Kidney (tissue), 13 donors: ENCODE measurements at regions not wholly inside any gene's neighbourhood (a gene's known extent, or its start where the extent isn't known, plus 50 kb on each side); places are given as distances from the start of the nearest gene placed in this dataset.

Experiments
- DNase-seq, 5 donors: peaks; one replicate each; pipeline ENCODE4 v3.0.0-alpha.2; 2013 to 2020
- FAIRE-seq: peaks from 2 replicates; lab custom pipeline; 2012; peaks lifted over from hg19 to GRCh38; lab: Jason Lieb, UNC
- H3K27ac ChIP-seq, 2 donors: one replicate each; pipeline ENCODE4 v1.7.0; 2013; ENCODE audit warnings: low read depth in 2 of 2, low read length in 2 of 2, inconsistent platforms in 1 of 2
- H3K27me3 ChIP-seq: one replicate; pipeline ENCODE4 v1.7.1; 2013; ENCODE audit warnings: low read length, inconsistent platforms; ENCODE audit not compliant: control insufficient read depth, insufficient read depth
- H3K36me3 ChIP-seq, 3 donors: one replicate each; pipeline versions ENCODE4 v1.7.0 to v1.7.1; 2013; ENCODE audit warnings: low read length in 3 of 3, control low read depth in 1 of 3, inconsistent platforms in 1 of 3; ENCODE audit not compliant: insufficient read depth in 3 of 3, control insufficient read depth in 2 of 3
- H3K4me1 ChIP-seq, 3 donors: one replicate each; pipeline versions ENCODE4 v1.7.0 to v1.7.1; 2013; ENCODE audit warnings: low read length in 3 of 3, inconsistent platforms in 1 of 3, low read depth in 1 of 3; ENCODE audit not compliant: control insufficient read depth in 2 of 3, insufficient read depth in 2 of 3
- H3K4me3 ChIP-seq, 3 donors: one replicate each; pipeline versions ENCODE4 v1.7.0 to v1.8.1; 2013; ENCODE audit warnings: low read length in 3 of 3, control low read depth in 1 of 3, inconsistent platforms in 1 of 3
- H3K9ac ChIP-seq, 3 donors: one replicate each; pipeline versions ENCODE4 v1.7.0 to v1.7.1; 2013; ENCODE audit warnings: low read length in 3 of 3, control low read depth in 1 of 3, inconsistent platforms in 1 of 3
- H3K9me3 ChIP-seq, 3 donors: one replicate each; pipeline versions ENCODE4 v1.7.0 to v1.7.1; 2013; ENCODE audit warnings: low read length in 3 of 3, control low read depth in 1 of 3, inconsistent platforms in 1 of 3; ENCODE audit not compliant: control insufficient read depth in 2 of 3, insufficient read depth in 1 of 3
- intact Hi-C: fragments of 100-400 bp; cut with DNase I; formaldehyde crosslinking; loops from one replicate; pipeline ENCODE4 v1.11.1; 2022
- TF ChIP-seq, protein P1 (sequence below): IDR thresholded peaks from 3 replicates; pipeline ENCODE4 v1.5.1; 2012; ENCODE audit warnings: mild to moderate bottlenecking, moderate library complexity, borderline replicate concordance; ENCODE audit not compliant: insufficient read depth; ENCODE audit errors: extremely low read depth
- donor health status: control.
- donor health status: control.
- donor health status: control.
- donor health status: control.
- donor health status: control.
- donor health status: DM: yes; HTN: yes; CAD: no.
- donor health status: Normal renal cell carcinoma (clear cell type).

GRCh38 chr6:20279051-20279450, 66.8 kb upstream of the MBOAT1 start:
- no peak for FAIRE-seq
- TF ChIP-seq, protein P1, sequence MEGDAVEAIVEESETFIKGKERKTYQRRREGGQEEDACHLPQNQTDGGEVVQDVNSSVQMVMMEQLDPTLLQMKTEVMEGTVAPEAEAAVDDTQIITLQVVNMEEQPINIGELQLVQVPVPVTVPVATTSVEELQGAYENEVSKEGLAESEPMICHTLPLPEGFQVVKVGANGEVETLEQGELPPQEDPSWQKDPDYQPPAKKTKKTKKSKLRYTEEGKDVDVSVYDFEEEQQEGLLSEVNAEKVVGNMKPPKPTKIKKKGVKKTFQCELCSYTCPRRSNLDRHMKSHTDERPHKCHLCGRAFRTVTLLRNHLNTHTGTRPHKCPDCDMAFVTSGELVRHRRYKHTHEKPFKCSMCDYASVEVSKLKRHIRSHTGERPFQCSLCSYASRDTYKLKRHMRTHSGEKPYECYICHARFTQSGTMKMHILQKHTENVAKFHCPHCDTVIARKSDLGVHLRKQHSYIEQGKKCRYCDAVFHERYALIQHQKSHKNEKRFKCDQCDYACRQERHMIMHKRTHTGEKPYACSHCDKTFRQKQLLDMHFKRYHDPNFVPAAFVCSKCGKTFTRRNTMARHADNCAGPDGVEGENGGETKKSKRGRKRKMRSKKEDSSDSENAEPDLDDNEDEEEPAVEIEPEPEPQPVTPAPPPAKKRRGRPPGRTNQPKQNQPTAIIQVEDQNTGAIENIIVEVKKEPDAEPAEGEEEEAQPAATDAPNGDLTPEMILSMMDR: no peak
- intact Hi-C loops: no loop called here

GRCh38 chr6:20279608-20280287, 67.5 kb upstream of the MBOAT1 start:
- intact Hi-C loops: no loop called here
- FAIRE-seq: no peak
- TF ChIP-seq, protein P1: no peak

More at GRCh38 chr6:20279051-20279450, 66.8 kb upstream of the MBOAT1 start:
- Histone ChIP-seq H3K4me1 (no peaks in the 10 kb centered on the region), H3K9ac (no peak overlapping the region), H3K27me3 (no peaks in the 10 kb centered on the region), H3K27ac (no peak overlapping the region), H3K36me3 (no peaks in the 10 kb centered on the region), H3K9me3 (no peaks in the 10 kb centered on the region), H3K4me3 (no peak overlapping the region)
- DNase-seq: no peak

DNA sequence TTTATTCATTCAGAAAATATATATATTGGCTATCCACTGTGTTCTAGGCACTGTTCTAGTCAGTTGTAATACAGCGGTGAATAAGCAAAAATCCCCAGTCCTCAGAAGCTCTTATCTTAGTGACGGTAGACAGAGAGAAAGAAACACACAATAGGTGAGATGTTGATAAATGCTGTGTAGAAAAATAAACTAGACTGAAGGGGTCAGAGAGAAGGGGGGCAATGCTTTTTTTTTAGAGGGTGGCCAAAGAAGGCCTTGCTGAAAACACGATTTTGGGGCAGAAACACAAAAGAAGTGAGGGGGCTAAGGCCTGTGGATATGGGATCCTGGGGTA, 68.0 kb upstream of the MBOAT1 start:
- DNase-seq (no peak), FAIRE-seq (no peak)
- Histone ChIP-seq H3K9me3 (no peaks in the 10 kb centered on the region), H3K9ac (no peak overlapping the region), H3K27ac (no peak overlapping the region), H3K4me3 (no peak overlapping the region), H3K4me1 (no peaks in the 10 kb centered on the region), H3K36me3 (no peaks in the 10 kb centered on the region), H3K27me3 (no peaks in the 10 kb centered on the region)
- intact Hi-C loops: no loop called here
- TF ChIP-seq, protein P1: no peak

More at GRCh38 chr6:20279608-20280287, 67.5 kb upstream of the MBOAT1 start:
- H3K4me1 ChIP-seq: no peaks in the 10 kb centered on the region
- H3K4me3 ChIP-seq: no peak overlapping the region
- no peaks in the 10 kb centered on the region for H3K27me3 ChIP-seq
- no peak overlapping the region for H3K27ac ChIP-seq
- H3K9me3 ChIP-seq: no peaks in the 10 kb centered on the region
- DNase-seq: no peak
- H3K9ac ChIP-seq: no peak overlapping the region
- H3K36me3 ChIP-seq: no peaks in the 10 kb centered on the region

DNA sequence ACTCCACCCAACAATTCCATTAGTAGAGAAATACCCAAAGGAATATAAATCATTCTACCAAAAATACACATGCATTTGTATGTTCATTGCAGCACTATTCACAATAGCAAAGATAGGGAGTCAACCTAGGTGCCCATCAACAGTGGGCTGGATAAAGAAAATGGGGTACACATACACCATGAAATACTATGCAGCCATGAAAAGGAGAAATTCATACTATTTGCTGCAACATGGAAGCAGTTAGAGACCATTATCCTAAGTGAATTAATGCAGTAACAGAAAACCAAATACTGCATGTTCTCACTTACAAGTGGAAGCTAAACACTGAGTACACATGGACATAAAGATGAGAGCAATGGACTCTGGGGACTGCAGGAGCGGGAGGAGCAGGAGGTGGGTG, 72.4 kb upstream of the MBOAT1 start:
- Histone ChIP-seq H3K9me3 (no peaks in the 10 kb centered on the region), H3K9ac (no peak overlapping the region), H3K4me1 (no peaks in the 10 kb centered on the region), H3K36me3 (no peaks in the 10 kb centered on the region), H3K4me3 (no peak overlapping the region), H3K27me3 (no peaks in the 10 kb centered on the region), H3K27ac (no peak overlapping the region)
- DNase-seq: no peak
- TF ChIP-seq, protein P1: no peak
- FAIRE-seq: no peak
- intact Hi-C loops: no loop called here
